PC-3 (cell line): ENCODE measurements at regions not wholly inside any gene's neighbourhood (a gene's known extent, or its start where the extent isn't known, plus 50 kb on each side); places are given as distances from the start of the nearest gene placed in this dataset.

Experiments used
- CTCF ChIP-seq: fragments of 300-600 bp; sonication (generic); conservative IDR thresholded peaks from 2 replicates; pipeline ENCODE4 v1.5.1; 2017; ENCODE audit warnings: antibody characterized with exemption, low read depth, mild to moderate bottlenecking, low read length
- EZH2 ChIP-seq: fragments of 300-600 bp; sonication (generic); IDR thresholded peaks from one replicate; pipeline ENCODE4 v1.6.1; 2017; ENCODE audit warnings: antibody characterized with exemption, mild to moderate bottlenecking, low read length; ENCODE audit not compliant: unreplicated experiment
- EZH2phosphoT487 ChIP-seq: fragments of 300-600 bp; sonication (generic); IDR thresholded peaks from 2 replicates; pipeline ENCODE4 v1.6.1; 2018; ENCODE audit warnings: mild to moderate bottlenecking, antibody characterized with exemption, low read length, borderline replicate concordance

GRCh38 chr1:29591601-29592260 lies 355.4 kb downstream of the PTPRU start:
- TF ChIP-seq CTCF = no peak
- TF ChIP-seq EZH2phosphoT487 = no peak
- TF ChIP-seq EZH2 = no peak
